ENCODE measurements at regions not wholly inside any gene's neighbourhood (a gene's known extent, or its start where the extent isn't known, plus 50 kb on each side); places are given as distances from the start of the nearest gene placed in this dataset.

GRCh38 chr3:18919158-18919557 lies 229.2 kb upstream of the KCNH8 start:
- TF ChIP-seq PRMT5 (CRISPR knock-in tag; IDR thresholded peaks at IDR 0.05) (no peak), SMARCA4 (IDR thresholded peaks at IDR 0.05) (no peak), SP1 (CRISPR knock-in tag; IDR thresholded peaks at IDR 0.05) (no peak), SMARCC2 (IDR thresholded peaks at IDR 0.05; ENCODE audit: low read depth) (no peak), HDAC3 (IDR thresholded peaks at IDR 0.05; ENCODE audit: borderline replicate concordance, partially characterized antibody) (no peak), STAT5B (CRISPR knock-in tag; IDR thresholded peaks at IDR 0.05) (no peak), MEF2D (tag; conservative IDR thresholded peaks at IDR 0.05; ENCODE audit: low read depth) (no peak), YBX1 (IDR thresholded peaks at IDR 0.05) (no peak), CTCF (IDR thresholded peaks at IDR 0.05 in 2 of 3, conservative IDR thresholded peaks at IDR 0.05 in 1 of 3; ENCODE audit: insufficient read depth in 2 of 3, low read depth in 1 of 3, low read length in 3 of 3) (no peak), BACH1 (tag; IDR thresholded peaks at IDR 0.05) (no peak), JUN (IDR thresholded peaks at IDR 0.05; ENCODE audit: borderline replicate concordance, low read depth, low read length) (no peak), JUN (CRISPR knock-in tag; IDR thresholded peaks at IDR 0.05; ENCODE audit: borderline replicate concordance) (no peak), ADNP (tag; IDR thresholded peaks at IDR 0.05) (no peak), KLF6 (CRISPR knock-in tag; IDR thresholded peaks at IDR 0.05; ENCODE audit: borderline replicate concordance) (no peak), SMARCB1 (IDR thresholded peaks at IDR 0.05; ENCODE audit: insufficient read length, low read depth) (no peak)

All from K562 (cell line).